Effector memory CD8-positive, alpha-beta T cell (primary cell): ENCODE measurements at regions not wholly inside any gene's neighbourhood (a gene's known extent, or its start where the extent isn't known, plus 50 kb on each side); places are given as distances from the start of the nearest gene placed in this dataset.

Experiments
- ATAC-seq: fragments of 150-1000 bp; cut with Tn5 transposase; replicated peaks from 2 replicates; pipeline ENCODE4 v1.10.0; 2021; ENCODE audit warnings: mild to moderate bottlenecking, moderate library complexity
- DNase-seq, 3 experiments: peaks; one replicate each; pipeline ENCODE4 v3.0.0; 2021
- H3K27ac Mint-ChIP-seq, 2 donors: one replicate each; pipeline ENCODE4 v1.8.0; 2022; ENCODE audit warnings: mild to moderate bottlenecking in 2 of 2, mixed read lengths in 2 of 2, moderate library complexity in 2 of 2
- H3K27me3 Mint-ChIP-seq, 2 donors: one replicate each; pipeline ENCODE4 v1.8.0; 2022; ENCODE audit warnings: mixed read lengths in 2 of 2
- H3K36me3 Mint-ChIP-seq: one replicate; pipeline ENCODE4 v1.8.0; 2022; ENCODE audit warnings: mild to moderate bottlenecking, moderate library complexity, mixed read lengths; ENCODE audit not compliant: insufficient read depth
- H3K4me1 Mint-ChIP-seq, 2 donors: one replicate each; pipeline ENCODE4 v1.8.0; 2022; ENCODE audit warnings: low read depth in 2 of 2, mixed read lengths in 2 of 2
- H3K4me3 Mint-ChIP-seq, 2 donors: one replicate each; pipeline ENCODE4 v1.8.0; 2022; ENCODE audit warnings: mild to moderate bottlenecking in 2 of 2, mixed read lengths in 2 of 2, moderate library complexity in 2 of 2
- H3K9me3 Mint-ChIP-seq, 2 donors: one replicate each; pipeline ENCODE4 v1.8.0; 2022; ENCODE audit warnings: mixed read lengths in 2 of 2

GRCh38 chr16:79429381-79430190 lies 171.0 kb downstream of the MAF start:
- H3K27me3 Mint-ChIP-seq, result peaks cover 0 to 11% of the 10 kb centered on the region in 2 donors
- H3K4me1 Mint-ChIP-seq, result peaks cover 0 to 2% of the 10 kb centered on the region in 2 donors
- peak overlapping the region in 1 of 2 donors; percentile 44 for H3K27ac Mint-ChIP-seq
- no peak for ATAC-seq
- no peak overlapping the region for H3K4me3 Mint-ChIP-seq
- no peaks in the 10 kb centered on the region for H3K9me3 Mint-ChIP-seq
- DNase-seq, result no peak
- no peaks in the 10 kb centered on the region for H3K36me3 Mint-ChIP-seq

GRCh38 chr16:79426663-79427062 lies 173.9 kb downstream of the MAF start:
- Mint-ChIP-seq H3K4me3 (no peak overlapping the region), H3K27ac (no peak overlapping the region), H3K36me3 (no peaks in the 10 kb centered on the region), H3K27me3 (peaks cover 0 to 11% of the 10 kb centered on the region in 2 donors), H3K4me1 (peaks cover 0 to 2% of the 10 kb centered on the region in 2 donors), H3K9me3 (no peaks in the 10 kb centered on the region)
- ATAC-seq (no peak), DNase-seq (no peak)

GRCh38 chr16:79422064-79422463 lies 178.5 kb downstream of the MAF start:
- Mint-ChIP-seq H3K36me3 (no peaks in the 10 kb centered on the region), H3K27ac (no peak overlapping the region), H3K27me3 (peaks cover 0 to 9% of the 10 kb centered on the region in 2 donors), H3K4me1 (peaks cover 1 to 5% of the 10 kb centered on the region in 2 donors), H3K4me3 (no peak overlapping the region), H3K9me3 (no peaks in the 10 kb centered on the region)
- ATAC-seq (no peak), DNase-seq (no peak)

- Mint-ChIP-seq H3K27me3 (peaks cover 0 to 9% of the 10 kb centered on the region in 2 donors), H3K4me1 (peaks cover 10 to 15% of the 10 kb centered on the region in 2 donors), H3K27ac (no peak overlapping the region), H3K4me3 (no peak overlapping the region), H3K36me3 (no peaks in the 10 kb centered on the region), H3K9me3 (no peaks in the 10 kb centered on the region)
- no peak for DNase-seq
- ATAC-seq, result no peak
These were observed 179.4 kb downstream of the MAF start for GRCh38 chr16:79421126-79421525.

- H3K4me1 Mint-ChIP-seq, result peaks cover 16 to 21% of the 10 kb centered on the region in 2 donors
- ATAC-seq (no peak), DNase-seq (no peak)
- no peaks in the 10 kb centered on the region for H3K9me3 Mint-ChIP-seq
- H3K27me3 Mint-ChIP-seq, result peaks cover 0 to 9% of the 10 kb centered on the region in 2 donors
- H3K4me3 Mint-ChIP-seq, result no peak overlapping the region
- no peaks in the 10 kb centered on the region for H3K36me3 Mint-ChIP-seq
- no peak overlapping the region for H3K27ac Mint-ChIP-seq
These were observed 180.0 kb downstream of the MAF start for GRCh38 chr16:79420493-79420892.

- Mint-ChIP-seq H3K4me1 (peaks cover 26 to 32% of the 10 kb centered on the region in 2 donors), H3K9me3 (no peaks in the 10 kb centered on the region), H3K36me3 (peaks cover 2% of the 10 kb centered on the region), H3K27me3 (peaks cover 0 to 9% of the 10 kb centered on the region in 2 donors), H3K4me3 (no peak overlapping the region), H3K27ac (no peak overlapping the region)
- ATAC-seq (no peak), DNase-seq (no peak)
These were observed 181.4 kb downstream of the MAF start for GRCh38 chr16:79419148-79419547.

GRCh38 chr16:79417601-79418008 lies 182.9 kb downstream of the MAF start:
- no peak for DNase-seq
- H3K36me3 Mint-ChIP-seq, result peaks cover 7% of the 10 kb centered on the region
- peaks cover 0 to 9% of the 10 kb centered on the region in 2 donors for H3K27me3 Mint-ChIP-seq
- H3K4me3 Mint-ChIP-seq, result peak overlapping the region in 1 of 2 donors; percentile 18
- peaks cover 32 to 34% of the 10 kb centered on the region in 2 donors for H3K4me1 Mint-ChIP-seq
- no peaks in the 10 kb centered on the region for H3K9me3 Mint-ChIP-seq
- ATAC-seq, result no peak
- peak overlapping the region in 1 of 2 donors; percentile 68 for H3K27ac Mint-ChIP-seq

- peaks cover 37 to 41% of the 10 kb centered on the region in 2 donors for H3K4me1 Mint-ChIP-seq
- H3K4me3 Mint-ChIP-seq, result peak overlapping the region; percentile 78 to 82
- peaks cover 7% of the 10 kb centered on the region for H3K36me3 Mint-ChIP-seq
- H3K9me3 Mint-ChIP-seq, result no peaks in the 10 kb centered on the region
- ATAC-seq (peak; percentile 87), DNase-seq (peak in 2 of 3 experiments; percentile 15 to 29)
- H3K27ac Mint-ChIP-seq, result peak overlapping the region; percentile 95 to 96
- peaks cover 0 to 3% of the 10 kb centered on the region in 2 donors for H3K27me3 Mint-ChIP-seq
These were observed 184.4 kb downstream of the MAF start for GRCh38 chr16:79415983-79416640.

GRCh38 chr16:79412783-79413225 lies 187.7 kb downstream of the MAF start:
- Mint-ChIP-seq H3K36me3 (peaks cover 7% of the 10 kb centered on the region), H3K4me1 (peaks cover 36 to 39% of the 10 kb centered on the region in 2 donors)
- no peak for ATAC-seq

GRCh38 chr16:79411805-79412204 lies 188.7 kb downstream of the MAF start:
- ATAC-seq (no peak), DNase-seq (no peak)
- Mint-ChIP-seq H3K4me1 (peaks cover 33 to 34% of the 10 kb centered on the region in 2 donors), H3K27ac (peak overlapping the region in 1 of 2 donors; percentile 3), H3K27me3 (peaks cover 0 to 10% of the 10 kb centered on the region in 2 donors), H3K9me3 (no peaks in the 10 kb centered on the region), H3K4me3 (no peak overlapping the region), H3K36me3 (peaks cover 7% of the 10 kb centered on the region)

More at GRCh38 chr16:79412783-79413225, 187.7 kb downstream of the MAF start:
- Mint-ChIP-seq H3K9me3 (no peaks in the 10 kb centered on the region), H3K27me3 (no peaks in the 10 kb centered on the region), H3K27ac (no peak overlapping the region), H3K4me3 (no peak overlapping the region)
- DNase-seq, result no peak

GRCh38 chr16:79411357-79411756 lies 189.2 kb downstream of the MAF start:
- H3K4me1 Mint-ChIP-seq, result peaks cover 29 to 30% of the 10 kb centered on the region in 2 donors
- H3K36me3 Mint-ChIP-seq, result peaks cover 7% of the 10 kb centered on the region
- H3K27ac Mint-ChIP-seq, result peak overlapping the region in 1 of 2 donors; percentile 26
- no peak overlapping the region for H3K4me3 Mint-ChIP-seq
- no peaks in the 10 kb centered on the region for H3K9me3 Mint-ChIP-seq
- peaks cover 0 to 10% of the 10 kb centered on the region in 2 donors for H3K27me3 Mint-ChIP-seq
- no peak for DNase-seq
- no peak for ATAC-seq

GRCh38 chr16:79409978-79410377 lies 190.6 kb downstream of the MAF start:
- H3K9me3 Mint-ChIP-seq, result no peaks in the 10 kb centered on the region
- DNase-seq (no peak), ATAC-seq (no peak)
- no peak overlapping the region for H3K4me3 Mint-ChIP-seq
- peaks cover 0 to 10% of the 10 kb centered on the region in 2 donors for H3K27me3 Mint-ChIP-seq
- peaks cover 15 to 17% of the 10 kb centered on the region in 2 donors for H3K4me1 Mint-ChIP-seq
- no peak overlapping the region for H3K27ac Mint-ChIP-seq
- H3K36me3 Mint-ChIP-seq, result peaks cover 7% of the 10 kb centered on the region

GRCh38 chr16:79408355-79408754 lies 192.2 kb downstream of the MAF start:
- Mint-ChIP-seq H3K4me3 (no peak overlapping the region), H3K9me3 (no peaks in the 10 kb centered on the region), H3K27me3 (peaks cover 0 to 10% of the 10 kb centered on the region in 2 donors), H3K27ac (no peak overlapping the region), H3K4me1 (peaks cover 7% of the 10 kb centered on the region in 2 donors), H3K36me3 (peaks cover 4% of the 10 kb centered on the region)
- no peak for DNase-seq
- ATAC-seq, result no peak
